ENCODE measurements at regions not wholly inside any gene's neighbourhood (a gene's known extent, or its start where the extent isn't known, plus 50 kb on each side); places are given as distances from the start of the nearest gene placed in this dataset.
"Not testable (repeated sequence)": the region's sequence is repeated elsewhere in the genome, so short reads cannot be mapped to it uniquely, and the experiment has no call there.

- peak in 1 of 2 donors; percentile 25 for ATAC-seq
- intact Hi-C loops (cut with DNase I), result no loop called here
- DNase-seq, result no peak
Measured at GRCh38 chr2:219722276-219722879, 94.9 kb downstream of the SLC4A3 start.

DNA sequence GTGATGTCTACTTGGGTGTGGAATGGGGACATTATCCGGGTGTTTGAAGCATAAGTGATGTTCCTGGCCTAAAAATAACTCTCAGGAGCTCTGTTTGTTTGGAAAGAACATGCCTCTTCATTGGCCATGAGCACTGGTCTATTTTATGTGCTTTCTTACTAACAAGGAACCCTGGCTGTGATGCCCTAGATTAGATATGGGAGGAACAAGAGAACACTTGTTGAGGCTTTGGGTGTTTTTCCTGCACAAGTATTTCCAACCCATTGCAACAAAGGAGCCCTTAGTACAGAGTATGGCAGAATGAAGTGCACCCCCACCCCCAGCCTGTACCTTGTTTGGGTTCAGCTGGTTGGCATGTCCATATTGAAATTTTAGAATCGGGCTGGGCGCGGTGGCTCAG, 95.9 kb downstream of the SLC4A3 start:
- intact Hi-C loops (cut with DNase I), result no loop called here
- ATAC-seq, result no peak
- no peak for DNase-seq

DNA sequence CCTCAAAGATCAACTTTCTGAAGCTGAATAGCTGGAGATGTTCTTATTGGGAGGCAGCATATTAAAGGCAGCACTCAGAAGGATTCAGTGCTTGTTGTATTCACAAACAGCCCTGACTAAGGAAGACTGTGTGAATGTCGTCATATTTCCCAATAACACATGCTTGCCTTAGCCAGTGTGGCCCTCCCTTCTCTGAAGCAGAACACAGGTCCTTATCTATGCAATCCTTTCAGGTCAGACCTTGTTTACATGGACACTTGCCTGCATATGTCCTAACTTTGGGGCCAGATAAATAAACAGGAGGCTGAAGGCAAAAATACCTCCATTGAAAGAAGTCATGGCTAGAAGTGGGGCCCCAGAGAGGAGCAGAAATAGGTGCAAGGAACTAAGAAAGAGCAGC, 97.2 kb downstream of the SLC4A3 start:
- intact Hi-C loops (cut with DNase I), result no loop called here
- DNase-seq (no peak), ATAC-seq (peak in 1 of 2 donors; percentile 35)

GRCh38 chr2:219726916-219727315, 99.5 kb downstream of the SLC4A3 start:
- DNase-seq (no peak), ATAC-seq (peak in 1 of 2 donors; percentile 16)
- intact Hi-C loops (cut with DNase I), result no loop called here

- intact Hi-C loops (cut with DNase I), result no loop called here
- DNase-seq (no peak), ATAC-seq (peak; percentile 36 to 70)
Measured at GRCh38 chr2:219727771-219728429, 100.5 kb downstream of the SLC4A3 start.

DNA sequence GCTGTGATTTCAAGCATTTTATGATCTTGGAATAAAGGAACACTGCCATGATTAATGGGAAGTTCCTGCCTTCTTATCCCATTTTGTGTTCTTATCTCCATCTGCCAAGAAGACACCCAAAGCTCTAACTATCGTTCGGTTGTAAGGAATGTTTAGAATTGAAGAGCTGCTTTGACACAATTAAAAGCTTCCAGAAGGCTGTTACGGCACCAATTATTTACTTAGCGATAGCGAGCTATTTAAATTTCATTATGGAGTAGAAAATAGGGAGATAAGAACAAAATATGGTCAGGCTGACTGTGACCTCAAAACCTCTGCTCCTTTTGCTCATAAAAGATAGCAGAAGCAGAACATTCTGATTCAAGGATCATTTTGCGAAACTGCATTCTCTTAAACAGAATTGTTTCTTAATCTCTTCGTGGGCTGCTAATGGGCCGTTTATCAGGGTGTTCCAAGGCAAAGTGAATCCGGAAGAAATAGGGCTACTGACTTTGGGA, 101.6 kb downstream of the SLC4A3 start:
- intact Hi-C loops (cut with DNase I), result no loop called here
- no peak for DNase-seq
- ATAC-seq, result no peak

- no peak for ATAC-seq
- DNase-seq, result no peak
- intact Hi-C loops (cut with DNase I), result no loop called here
Measured at GRCh38 chr2:219731173-219731572, 103.7 kb downstream of the SLC4A3 start.

DNA sequence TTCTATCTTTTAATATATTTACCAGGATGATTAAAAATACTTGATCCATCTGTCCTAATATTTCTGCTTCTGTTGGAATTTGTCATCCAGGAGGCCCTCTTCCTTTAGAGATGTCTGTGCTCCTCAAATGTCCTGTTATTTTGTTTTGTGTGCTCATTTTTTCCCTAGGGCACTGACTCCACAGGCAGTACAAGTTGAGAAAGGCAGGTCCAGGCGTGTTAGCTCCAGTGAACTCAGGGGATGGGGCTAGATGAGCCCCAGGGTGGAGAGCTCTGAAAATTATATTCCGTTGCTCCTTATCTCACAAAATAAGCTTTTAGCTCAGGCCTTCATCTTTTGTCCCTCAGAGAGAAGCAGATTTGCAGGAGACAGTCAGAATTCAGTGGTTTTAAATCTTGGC, 105.7 kb downstream of the SLC4A3 start:
- no peak for DNase-seq
- no peak for ATAC-seq
- intact Hi-C loops (cut with DNase I), result no loop called here

GRCh38 chr2:219733746-219734145, 106.3 kb downstream of the SLC4A3 start:
- ATAC-seq, result no peak
- DNase-seq, result no peak
- intact Hi-C loops (cut with DNase I), result no loop called here

DNA sequence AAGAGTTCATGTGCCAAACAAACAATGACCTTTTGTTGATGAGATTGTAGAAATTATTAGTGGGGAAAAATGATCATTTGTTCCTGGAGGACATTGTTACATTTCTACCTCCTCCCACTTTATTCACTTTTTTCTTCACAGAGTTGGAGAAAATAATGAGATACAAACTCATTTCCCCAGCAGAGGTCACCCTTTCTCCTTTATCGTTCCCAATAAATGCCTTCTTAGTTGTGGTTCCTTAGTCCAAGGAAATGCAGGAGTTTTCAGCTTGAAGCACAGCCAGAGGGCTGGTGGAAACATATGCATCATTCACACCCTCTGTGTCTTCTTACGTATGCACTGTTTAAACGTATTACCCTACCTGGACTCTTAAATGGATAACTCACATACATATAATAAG, 108.8 kb downstream of the SLC4A3 start:
- peak; percentile 71 to 80 for ATAC-seq
- intact Hi-C loops (cut with DNase I), result loop anchor here (2.0 to 5.0 kb wide), 3 partner anchors 101 to 1836 kb away; partner anchors contain the start of gene EPHA4 (in 1 of the 2)
- no peak for DNase-seq

DNA sequence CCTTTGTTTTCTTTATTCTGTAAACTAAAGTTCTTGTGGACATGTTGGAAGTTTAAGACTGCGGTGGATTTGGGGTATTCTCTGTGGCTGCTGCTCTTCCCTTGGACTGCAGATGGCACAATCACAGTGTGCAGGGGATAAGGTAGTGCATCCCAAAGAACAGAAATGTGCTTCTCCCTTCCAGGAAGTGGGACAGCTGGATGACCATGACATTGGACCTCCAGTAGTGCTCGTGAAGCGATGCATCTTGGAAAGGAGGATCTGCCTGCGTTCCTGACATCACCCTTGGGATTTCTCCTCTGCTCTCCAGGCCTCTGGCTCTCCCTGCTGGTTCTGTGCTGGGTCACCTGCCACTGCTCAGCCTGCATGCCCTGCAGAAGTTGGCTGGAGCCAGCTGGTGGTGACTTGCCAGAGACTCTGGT, 109.9 kb downstream of the SLC4A3 start:
- DNase-seq, result no peak
- ATAC-seq, result peak; percentile 82 to 87
- intact Hi-C loops (cut with DNase I), result loop anchor here (2.0 to 5.0 kb wide), 3 partner anchors 100 to 1835 kb away; partner anchors contain the start of gene EPHA4 (in 1 of the 2)

DNA sequence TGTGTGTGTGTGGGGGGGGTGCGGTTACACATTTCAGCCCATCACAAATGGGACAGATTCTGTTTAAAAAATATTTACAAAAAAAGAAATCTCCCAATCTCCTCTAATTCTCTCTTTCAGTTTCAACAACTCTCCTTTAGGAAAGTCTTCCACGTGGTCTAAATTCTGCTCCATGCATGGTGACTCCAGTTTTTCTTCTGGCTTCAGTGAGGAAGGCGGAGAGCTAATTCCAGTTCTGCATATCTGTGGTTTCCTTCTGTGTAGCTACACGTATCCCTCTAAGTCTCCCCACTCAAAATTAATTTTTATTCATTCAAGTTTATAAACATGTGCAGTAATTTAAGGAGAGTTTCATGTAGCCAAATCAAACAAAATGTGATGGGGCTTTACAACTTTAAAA, 111.6 kb downstream of the SLC4A3 start:
- intact Hi-C loops (cut with DNase I), result loop anchor here (5.0 kb wide), 2 partner anchors 98 to 1833 kb away; partner anchors contain the start of gene EPHA4 (in 1 of the 2)
- DNase-seq, result no peak
- ATAC-seq, result no peak

GRCh38 chr2:219739866-219740440, 112.5 kb downstream of the SLC4A3 start:
- ATAC-seq (no peak), DNase-seq (no peak)
- intact Hi-C loops (cut with DNase I), result loop anchor here (5.0 kb wide), 2 partner anchors 97 to 1832 kb away; partner anchors contain the start of gene EPHA4 (in 1 of the 2)

- intact Hi-C loops (cut with DNase I), result no loop called here
- ATAC-seq, result peak in 1 of 2 donors; percentile 25
Measured at GRCh38 chr2:219743548-219743947, 116.1 kb downstream of the SLC4A3 start.

DNA sequence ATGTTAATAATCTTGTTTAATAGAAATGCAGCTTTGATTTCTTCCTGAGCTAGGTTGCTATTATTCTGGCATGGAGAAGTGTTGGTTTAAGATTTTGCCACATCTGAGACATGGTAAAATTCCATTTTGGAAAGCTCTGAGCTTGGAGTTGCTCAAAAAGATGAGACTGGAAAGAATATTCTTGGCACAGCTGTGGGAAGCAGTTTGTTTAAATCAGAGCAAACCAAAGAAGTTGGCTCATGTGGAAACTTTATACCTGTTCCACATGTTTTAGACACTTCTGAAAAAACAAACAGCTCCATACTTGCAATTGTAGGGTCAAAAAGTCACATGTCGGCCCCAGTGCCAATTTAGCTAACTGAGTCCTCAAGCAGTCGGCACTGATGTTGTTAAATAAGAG, 116.6 kb downstream of the SLC4A3 start:
- intact Hi-C loops (cut with DNase I), result no loop called here
- ATAC-seq (no peak), DNase-seq (no peak)

More at GRCh38 chr2:219743548-219743947, 116.1 kb downstream of the SLC4A3 start:
- no peak for DNase-seq

- intact Hi-C loops (cut with DNase I), result no loop called here
- DNase-seq (no peak), ATAC-seq (no peak)
Measured at GRCh38 chr2:219744600-219744999, 117.2 kb downstream of the SLC4A3 start.

- DNase-seq, result no peak
- intact Hi-C loops (cut with DNase I), result no loop called here
Measured at GRCh38 chr2:219747637-219748036, 120.2 kb downstream of the SLC4A3 start.

DNA sequence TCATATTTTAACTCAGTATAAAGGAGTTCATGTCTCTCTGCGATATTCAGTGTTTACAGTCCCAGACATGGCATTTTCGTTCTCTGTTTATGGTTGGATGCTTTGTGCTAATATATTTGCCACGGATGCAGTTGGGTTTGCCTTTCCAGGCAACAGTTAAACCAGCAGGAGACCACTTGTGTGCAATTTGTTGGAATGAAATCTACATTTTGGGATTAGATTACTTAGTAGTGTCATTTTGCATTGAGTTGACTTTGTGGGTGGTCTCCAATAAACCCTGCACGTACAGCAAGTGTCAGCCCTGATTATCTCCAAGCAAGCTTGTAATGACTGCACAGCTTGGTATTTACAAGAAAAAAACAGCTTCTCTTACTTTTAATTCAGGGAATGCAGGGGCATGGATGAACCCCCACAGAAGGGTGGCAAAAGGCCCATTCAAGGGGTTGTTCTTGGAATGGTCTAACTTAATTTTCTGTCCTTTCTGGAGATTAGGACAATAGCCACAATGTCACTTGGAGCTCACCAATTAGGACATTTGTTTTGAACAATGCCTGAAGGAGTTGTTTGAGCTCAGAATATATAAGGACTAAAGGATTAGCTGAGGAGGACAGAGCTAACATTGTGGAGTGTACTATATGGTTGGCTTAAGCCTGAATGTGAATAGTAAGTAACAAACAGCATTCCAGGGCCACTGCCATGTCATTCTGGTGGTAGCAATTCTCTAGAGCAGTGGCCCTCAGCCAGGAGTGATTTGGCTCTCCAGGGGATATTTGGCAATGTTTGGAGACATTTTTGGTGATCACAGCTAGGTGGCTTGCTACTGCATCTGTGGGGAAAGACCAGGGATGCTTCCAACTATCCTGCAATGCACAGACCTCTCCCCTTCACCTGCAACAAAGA, 121.5 kb downstream of the SLC4A3 start:
- DNase-seq (no peak), ATAC-seq (no peak)
- intact Hi-C loops (cut with DNase I), result no loop called here

More at GRCh38 chr2:219747637-219748036, 120.2 kb downstream of the SLC4A3 start:
- no peak for ATAC-seq

DNA sequence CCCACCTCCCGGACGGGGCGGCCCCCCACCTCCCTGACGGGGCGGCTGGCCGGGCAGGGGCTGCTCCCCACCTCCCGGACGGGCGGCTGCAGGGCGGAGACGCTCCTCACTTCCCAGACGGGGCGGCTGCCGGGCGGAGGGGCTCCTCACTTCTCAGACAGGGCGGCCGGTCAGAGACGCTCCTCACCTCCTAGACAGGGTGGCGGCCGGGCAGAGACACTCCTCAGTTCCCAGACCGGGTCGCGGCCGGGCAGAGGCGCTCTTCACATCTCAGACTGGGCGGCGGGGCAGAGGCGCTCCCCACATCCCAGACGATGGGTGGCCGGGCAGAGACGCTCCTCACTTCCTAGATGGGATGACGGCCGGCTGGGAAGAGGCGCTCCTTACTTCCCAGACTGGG, 123.7 kb downstream of the SLC4A3 start:
- ATAC-seq; DNase-seq; intact Hi-C loops (cut with DNase I): not testable (repeated sequence)
